Psoas muscle (tissue), 7 donors: ENCODE measurements at regions not wholly inside any gene's neighbourhood (a gene's known extent, or its start where the extent isn't known, plus 50 kb on each side); places are given as distances from the start of the nearest gene placed in this dataset.

Experiments
- ATAC-seq, 4 donors: fragments of 200-7000 bp; cut with Tn5 transposase; one replicate each; pipeline ENCODE4 v1.9.1; 2020; ENCODE audit warnings: moderate library complexity in 3 of 4, mild to moderate bottlenecking in 2 of 4
- DNase-seq, 2 donors: peaks; one replicate each; pipeline ENCODE4 v3.0.0-alpha.2; 2020
- H3K27ac ChIP-seq: fragments of 200-600 bp; one replicate; pipeline ENCODE4 v1.8.0; 2022
- H3K27me3 ChIP-seq, 3 donors: fragments of 200-600 bp in 1 of 3; one replicate each; pipeline versions ENCODE4 v1.6.1 to v1.8.0; 2013 to 2022; ENCODE audit warnings: low read length in 2 of 3, mild to moderate bottlenecking in 2 of 3, moderate library complexity in 1 of 3; ENCODE audit not compliant: insufficient read depth in 3 of 3
- H3K36me3 ChIP-seq, 2 donors: fragments of 200-600 bp in 1 of 2; one replicate each; pipeline versions ENCODE4 v1.6.1 to v1.8.0; 2013 to 2022; ENCODE audit warnings: low read depth in 1 of 2, mild to moderate bottlenecking in 1 of 2, moderate library complexity in 1 of 2; ENCODE audit not compliant: insufficient read depth in 1 of 2
- H3K4me1 ChIP-seq: fragments of 200-600 bp; one replicate; pipeline ENCODE4 v1.8.0; 2022
- H3K4me3 ChIP-seq: fragments of 200-600 bp; one replicate; pipeline ENCODE4 v1.8.0; 2022; ENCODE audit warnings: mild to moderate bottlenecking
- H3K9me3 ChIP-seq: fragments of 200-600 bp; one replicate; pipeline ENCODE4 v1.8.0; 2022
- WGBS, 3 donors: extraction: QIAGEN DNeasy Blood & Tissue Kit; methylation state at CpG; one replicate each; pipeline versions ENCODE4 v1.1.6 to v1.1.7; 2013; 5-methylcytosine and 5-hydroxymethylcytosine counted together
- intact Hi-C, 2 donors: fragments of 100-400 bp; cut with DNase I; formaldehyde crosslinking; loops; one replicate each; pipeline versions ENCODE4 v1.11.0 to v1.14.2; 2022
- TF ChIP-seq, protein P1 (sequence below): fragments of 200-600 bp; IDR thresholded peaks from one replicate; pipeline ENCODE4 v1.8.0; 2022; ENCODE audit warnings: antibody characterized with exemption
- donor health status: healthy with polysubstance abuse.
- donor health status: DM: no; HTN: no; CAD: no; lungs with moderate emphysema.
- donor health status: Bipolar disorder and iron deficiency.
- donor health status: healthy.
- donor health status: DM: yes; HTN: yes; CAD: no.
- donor health status: DM: no; HTN: no; CAD: no.
- donor health status: DM: yes; HTN: yes; CAD: no.

DNA sequence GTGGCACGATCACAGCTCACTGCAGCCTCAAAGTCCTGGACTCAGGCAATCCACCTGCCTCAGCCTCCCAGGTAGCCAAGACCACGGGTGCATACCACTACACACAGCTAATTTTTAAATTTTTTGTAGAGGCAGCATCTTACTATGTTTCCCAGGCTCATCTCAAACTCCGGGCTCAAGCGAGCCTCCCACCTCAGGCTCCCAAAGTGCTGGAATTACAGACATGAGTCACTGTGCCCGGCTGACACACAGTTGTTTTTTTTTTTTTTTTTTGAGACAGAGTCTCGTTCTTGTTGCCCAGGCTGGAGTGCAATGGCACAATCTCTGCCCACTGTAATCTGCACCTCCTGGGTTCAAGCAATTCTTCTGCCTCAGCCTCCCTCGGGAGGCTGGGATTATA lies 70.1 kb upstream of the CNOT6 start:
- TF ChIP-seq, protein P1, sequence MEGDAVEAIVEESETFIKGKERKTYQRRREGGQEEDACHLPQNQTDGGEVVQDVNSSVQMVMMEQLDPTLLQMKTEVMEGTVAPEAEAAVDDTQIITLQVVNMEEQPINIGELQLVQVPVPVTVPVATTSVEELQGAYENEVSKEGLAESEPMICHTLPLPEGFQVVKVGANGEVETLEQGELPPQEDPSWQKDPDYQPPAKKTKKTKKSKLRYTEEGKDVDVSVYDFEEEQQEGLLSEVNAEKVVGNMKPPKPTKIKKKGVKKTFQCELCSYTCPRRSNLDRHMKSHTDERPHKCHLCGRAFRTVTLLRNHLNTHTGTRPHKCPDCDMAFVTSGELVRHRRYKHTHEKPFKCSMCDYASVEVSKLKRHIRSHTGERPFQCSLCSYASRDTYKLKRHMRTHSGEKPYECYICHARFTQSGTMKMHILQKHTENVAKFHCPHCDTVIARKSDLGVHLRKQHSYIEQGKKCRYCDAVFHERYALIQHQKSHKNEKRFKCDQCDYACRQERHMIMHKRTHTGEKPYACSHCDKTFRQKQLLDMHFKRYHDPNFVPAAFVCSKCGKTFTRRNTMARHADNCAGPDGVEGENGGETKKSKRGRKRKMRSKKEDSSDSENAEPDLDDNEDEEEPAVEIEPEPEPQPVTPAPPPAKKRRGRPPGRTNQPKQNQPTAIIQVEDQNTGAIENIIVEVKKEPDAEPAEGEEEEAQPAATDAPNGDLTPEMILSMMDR: no peak

DNA sequence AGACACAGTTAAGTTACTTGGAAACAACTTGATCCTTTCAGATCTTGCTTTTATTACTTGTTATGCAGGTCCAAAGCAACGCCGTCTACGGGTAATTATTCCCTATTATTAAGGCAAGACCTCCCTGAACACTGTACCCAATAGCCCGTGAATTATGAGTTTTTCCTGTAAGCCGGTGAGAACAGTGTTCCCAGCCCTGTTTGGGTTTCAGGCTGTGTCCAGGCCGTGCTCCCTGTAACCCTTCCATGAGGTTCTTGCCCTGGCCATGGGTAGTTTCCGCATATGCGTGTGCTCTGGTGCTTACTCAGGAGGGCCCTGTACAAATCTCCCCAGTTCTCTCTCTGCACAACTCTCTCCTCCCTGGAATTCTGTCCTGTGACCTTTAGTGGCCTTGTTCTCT lies 65.6 kb upstream of the CNOT6 start:
- Histone ChIP-seq H3K4me3 (no peak overlapping the region), H3K4me1 (no peaks in the 10 kb centered on the region), H3K27ac (no peak overlapping the region), H3K9me3 (no peaks in the 10 kb centered on the region), H3K36me3 (no peaks in the 10 kb centered on the region), H3K27me3 (no peaks in the 10 kb centered on the region)
- ATAC-seq (no peak), DNase-seq (no peak)
- 74 to 82% (median 82%) methylated on average over 8 of the region's 8 CpGs for WGBS, 3 donors
- TF ChIP-seq, protein P1: no peak
- intact Hi-C loops: no loop called here

More for the DNA sequence above, 70.1 kb upstream of the CNOT6 start:
- H3K4me1 ChIP-seq: no peaks in the 10 kb centered on the region
- ATAC-seq (no peak), DNase-seq (no peak)
- H3K27ac ChIP-seq: no peak overlapping the region
- intact Hi-C loops: no loop called here
- H3K4me3 ChIP-seq: no peak overlapping the region
- no peaks in the 10 kb centered on the region for H3K36me3 ChIP-seq
- H3K27me3 ChIP-seq: no peaks in the 10 kb centered on the region
- WGBS, 3 donors: 60 to 65% (median 64%) methylated on average over 7 of the region's 7 CpGs
- H3K9me3 ChIP-seq: no peaks in the 10 kb centered on the region

DNA sequence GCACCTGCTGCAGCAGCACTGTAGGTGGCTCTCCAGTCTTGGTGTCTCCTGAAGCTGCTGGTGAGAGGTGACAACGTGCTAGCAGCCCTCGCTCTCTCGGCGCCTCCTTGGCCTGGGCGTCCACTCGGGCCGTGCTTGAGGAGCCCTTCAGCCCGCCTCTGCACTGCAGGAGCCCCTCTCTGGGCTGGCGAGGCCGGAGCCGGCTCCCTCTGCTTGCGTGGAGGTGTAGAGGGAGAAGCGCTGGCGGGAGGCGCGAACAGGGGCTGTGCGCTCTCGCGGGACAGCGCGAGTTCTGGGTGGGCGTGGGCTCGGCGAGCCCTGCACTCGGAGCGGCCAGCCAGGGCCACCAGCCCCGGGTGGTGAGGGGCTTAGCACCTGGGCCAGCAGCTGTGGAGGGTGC lies 62.2 kb upstream of the CNOT6 start:
- no peak for ATAC-seq
- no peak overlapping the region for H3K4me3 ChIP-seq
- no peak for DNase-seq
- no peaks in the 10 kb centered on the region for H3K9me3 ChIP-seq
- no peaks in the 10 kb centered on the region for H3K36me3 ChIP-seq
- intact Hi-C loops: no loop called here
- peaks cover 0 to 4% (median 0%) of the 10 kb centered on the region in 3 donors for H3K27me3 ChIP-seq
- WGBS, 3 donors: 88 to 92% (median 89%) methylated on average over 26 to 27 of the region's 27 CpGs
- H3K27ac ChIP-seq: no peak overlapping the region
- TF ChIP-seq, protein P1: no peak
- H3K4me1 ChIP-seq: no peaks in the 10 kb centered on the region

DNA sequence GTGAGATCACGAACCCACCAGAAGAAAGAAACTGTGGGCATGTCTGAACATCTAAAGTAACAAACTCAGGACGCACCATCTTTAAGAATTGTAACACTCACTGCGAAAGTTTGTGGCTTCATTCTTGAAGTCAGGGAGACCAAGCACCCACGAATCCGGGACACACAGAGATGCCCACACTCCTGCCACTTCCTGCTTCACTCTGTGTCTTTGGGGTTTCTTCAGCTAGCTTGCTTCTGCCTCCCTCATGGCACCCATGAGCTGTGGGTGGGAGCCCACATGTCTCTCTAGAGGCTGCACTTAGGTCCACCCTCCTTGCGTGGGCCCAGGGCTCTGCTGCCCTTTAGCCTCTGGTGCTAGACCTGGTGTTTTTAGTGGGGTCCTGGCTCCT lies 61.2 kb upstream of the CNOT6 start:
- WGBS, 3 donors: 77 to 86% (median 84%) methylated on average over 6 of the region's 6 CpGs
- Histone ChIP-seq H3K4me3 (no peak overlapping the region), H3K27me3 (peaks cover 0 to 4% (median 2%) of the 10 kb centered on the region in 3 donors), H3K27ac (no peak overlapping the region), H3K36me3 (no peaks in the 10 kb centered on the region), H3K9me3 (no peaks in the 10 kb centered on the region), H3K4me1 (no peaks in the 10 kb centered on the region)
- intact Hi-C loops: no loop called here
- TF ChIP-seq, protein P1: no peak
- ATAC-seq (no peak), DNase-seq (no peak)

DNA sequence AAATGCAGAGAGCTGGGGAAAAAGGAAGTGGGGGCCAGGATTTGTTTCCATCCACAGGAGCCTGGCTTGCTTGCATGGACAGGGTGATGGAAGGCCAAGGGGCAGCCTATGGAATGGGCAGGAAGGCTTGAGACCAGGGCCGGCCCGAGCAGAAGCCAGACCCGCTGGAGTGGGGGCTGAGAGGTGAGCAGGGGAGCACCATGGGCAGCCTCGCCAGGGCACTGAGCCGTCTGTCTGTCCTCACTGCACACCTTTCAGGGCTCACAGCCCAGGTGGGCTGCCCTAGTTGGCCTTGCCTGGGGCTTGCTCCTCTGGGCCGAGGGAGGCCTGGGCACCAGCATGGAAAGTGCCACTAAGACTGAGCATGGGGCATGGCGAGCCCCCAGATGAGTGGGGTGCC lies 58.6 kb upstream of the CNOT6 start:
- Histone ChIP-seq H3K4me1 (no peaks in the 10 kb centered on the region), H3K9me3 (no peaks in the 10 kb centered on the region), H3K36me3 (no peaks in the 10 kb centered on the region), H3K27ac (no peak overlapping the region), H3K4me3 (no peak overlapping the region), H3K27me3 (peaks cover 0 to 4% (median 2%) of the 10 kb centered on the region in 3 donors)
- ATAC-seq (no peak), DNase-seq (no peak)
- TF ChIP-seq, protein P1: no peak
- 87 to 98% (median 94%) methylated on average over 7 of the region's 7 CpGs for WGBS, 3 donors
- intact Hi-C loops: no loop called here
